HepG2 (cell line): ENCODE measurements at regions not wholly inside any gene's neighbourhood (a gene's known extent, or its start where the extent isn't known, plus 50 kb on each side); places are given as distances from the start of the nearest gene placed in this dataset.

Source experiments
- CTCF ChIP-seq: sonication (generic); formaldehyde crosslinking; IDR thresholded peaks from 2 replicates; pipeline ENCODE4 v1.5.0; 2020; ENCODE audit warnings: mild to moderate bottlenecking, missing genetic modification reagents, moderate library complexity
- KLF13 ChIP-seq: sonication (generic); formaldehyde crosslinking; IDR thresholded peaks from 2 replicates; pipeline ENCODE4 v1.4.0; 2020; ENCODE audit warnings: mild to moderate bottlenecking, missing genetic modification reagents
- POLR2A ChIP-seq, 2 experiments: IDR thresholded peaks; 2 replicates each; pipeline ENCODE4 v1.6.1; 2011; ENCODE audit warnings: low read depth in 2 of 2, low read length in 2 of 2, mild to moderate bottlenecking in 1 of 2, moderate library complexity in 1 of 2; ENCODE audit not compliant: insufficient read depth in 1 of 2
- SIX1 ChIP-seq: sonication (generic); formaldehyde crosslinking; IDR thresholded peaks from 2 replicates; pipeline ENCODE4 v1.4.0; 2020; ENCODE audit warnings: missing genetic modification reagents, borderline replicate concordance
- SRSF1 ChIP-seq: fragments of 200-400 bp; formaldehyde crosslinking; optimal IDR thresholded peaks from 2 replicates; pipeline ENCODE3; 2017; ENCODE audit warnings: mild to moderate bottlenecking, low read depth, low read length, moderate library complexity
- TFAP4 ChIP-seq: sonication (generic); IDR thresholded peaks from 2 replicates; pipeline ENCODE4 v1.6.1; 2016; ENCODE audit warnings: low read depth, borderline replicate concordance
- ZNF224 ChIP-seq: sonication (generic); formaldehyde crosslinking; IDR thresholded peaks from 2 replicates; pipeline ENCODE4 v1.5.0; 2020; ENCODE audit warnings: mild to moderate bottlenecking, missing genetic modification reagents
- ZNF296 ChIP-seq: sonication (generic); formaldehyde crosslinking; conservative IDR thresholded peaks from 2 replicates; pipeline ENCODE4 v1.5.0; 2020; ENCODE audit warnings: mild to moderate bottlenecking, missing genetic modification reagents
- ZNF501 ChIP-seq: sonication (generic); formaldehyde crosslinking; IDR thresholded peaks from 2 replicates; pipeline ENCODE4 v1.5.1; 2020; ENCODE audit warnings: mild to moderate bottlenecking, moderate library complexity, missing genetic modification reagents

DNA sequence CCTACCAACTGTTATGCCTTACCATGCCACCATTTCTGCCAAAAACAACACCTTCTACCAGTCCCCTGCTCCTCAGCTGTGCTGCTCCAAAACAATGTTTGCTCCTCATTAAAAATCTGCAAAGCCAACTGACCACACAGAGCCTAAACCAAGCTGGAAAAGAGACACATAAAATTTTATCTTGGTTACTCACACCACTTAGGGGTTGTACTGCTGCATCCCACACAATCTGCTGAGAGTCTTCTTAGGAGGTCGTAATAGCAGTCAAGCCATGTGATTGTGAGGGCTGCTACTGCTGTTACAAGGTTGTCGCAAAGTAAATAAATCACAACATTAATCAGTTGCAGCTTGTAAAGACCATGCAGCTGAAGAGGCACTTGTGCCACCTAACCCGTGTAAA lies 607.4 kb upstream of the FAM241A start:
- TF ChIP-seq TFAP4 (no peak), SRSF1 (no peak), ZNF296 (CRISPR knock-in tag) (no peak), ZNF501 (CRISPR knock-in tag) (no peak), KLF13 (CRISPR knock-in tag) (no peak), POLR2A (IDR thresholded peaks at IDR 0.05; ENCODE audit: insufficient read depth in 1 of 2, low read depth in 2 of 2, low read length in 2 of 2) (no peak), CTCF (CRISPR knock-in tag) (no peak), SIX1 (CRISPR knock-in tag) (no peak), ZNF224 (CRISPR knock-in tag) (no peak)
